Stimulated activated CD4-positive, alpha-beta T cell treated with anti-CD3 and anti-CD28 coated beads, Interleukin-2, amount 100 ng/mL, for 24 hours (primary cell): ENCODE measurements at regions not wholly inside any gene's neighbourhood (a gene's known extent, or its start where the extent isn't known, plus 50 kb on each side); places are given as distances from the start of the nearest gene placed in this dataset.

Experiments
- DNase-seq, 2 donors: peaks; one replicate each; pipeline ENCODE4 v3.0.0-alpha.2; 2020

- no peak for DNase-seq
These were observed 51.6 kb upstream of the KCND3 start for GRCh38 chr1:112040891-112041740.

GRCh38 chr1:112043901-112044300, 54.4 kb upstream of the KCND3 start:
- no peak for DNase-seq

GRCh38 chr1:112044745-112045144, 55.3 kb upstream of the KCND3 start:
- no peak for DNase-seq

- no peak for DNase-seq
These were observed 57.2 kb upstream of the KCND3 start for GRCh38 chr1:112046630-112047029.

- DNase-seq = no peak
These were observed 59.0 kb upstream of the KCND3 start for GRCh38 chr1:112048421-112048820.

- DNase-seq = no peak
These were observed 65.0 kb upstream of the KCND3 start for GRCh38 chr1:112054510-112054909.

GRCh38 chr1:112056354-112056753, 66.9 kb upstream of the KCND3 start:
- DNase-seq = no peak

- DNase-seq = no peak
These were observed 68.3 kb upstream of the KCND3 start for GRCh38 chr1:112057736-112058135.

GRCh38 chr1:112058815-112059450, 69.5 kb upstream of the KCND3 start:
- no peak for DNase-seq

GRCh38 chr1:112059679-112060078, 70.2 kb upstream of the KCND3 start:
- DNase-seq = no peak

GRCh38 chr1:112060261-112060660, 70.8 kb upstream of the KCND3 start:
- DNase-seq = no peak

- no peak for DNase-seq
These were observed 71.6 kb upstream of the KCND3 start for GRCh38 chr1:112061056-112061455.

GRCh38 chr1:112061901-112062320, 72.4 kb upstream of the KCND3 start:
- no peak for DNase-seq

- no peak for DNase-seq
These were observed 74.6 kb upstream of the KCND3 start for GRCh38 chr1:112063781-112064728.

GRCh38 chr1:112067989-112068388, 78.5 kb upstream of the KCND3 start:
- DNase-seq = no peak

- DNase-seq = no peak
These were observed 81.2 kb upstream of the KCND3 start for GRCh38 chr1:112070677-112071076.

GRCh38 chr1:112074711-112075110, 85.2 kb upstream of the KCND3 start:
- DNase-seq = no peak

- no peak for DNase-seq
These were observed 86.1 kb upstream of the KCND3 start for GRCh38 chr1:112075566-112075965.

- no peak for DNase-seq
These were observed 90.0 kb upstream of the KCND3 start for GRCh38 chr1:112079446-112079845.

GRCh38 chr1:112083487-112083886, 94.0 kb upstream of the KCND3 start:
- DNase-seq = no peak

- DNase-seq = no peak
These were observed 103.3 kb upstream of the KCND3 start for GRCh38 chr1:112092656-112093371.

GRCh38 chr1:112093372-112093694, 103.9 kb upstream of the KCND3 start:
- no peak for DNase-seq

- no peak for DNase-seq
These were observed 110.5 kb upstream of the KCND3 start for GRCh38 chr1:112099979-112100378.
